ENCODE measurements at regions not wholly inside any gene's neighbourhood (a gene's known extent, or its start where the extent isn't known, plus 50 kb on each side); places are given as distances from the start of the nearest gene placed in this dataset.

- Histone ChIP-seq H2BK5ac (ENCODE audit: insufficient read length, low read length) (no peak overlapping the region), H3K4me2 (ENCODE audit: insufficient read depth, insufficient read length, low read length) (no peak overlapping the region), H3K27ac (ENCODE audit: insufficient read length, low read depth, low read length) (no peak overlapping the region), H2AFZ (ENCODE audit: low read length) (no peak overlapping the region), H3K9me3 (ENCODE audit: control insufficient read depth, low read depth, low read length) (no peaks in the 10 kb centered on the region), H3K27me3 (ENCODE audit: insufficient read depth, low read length) (no peaks in the 10 kb centered on the region), H3K4me1 (ENCODE audit: insufficient read depth, low read length) (no peaks in the 10 kb centered on the region), H2BK12ac (ENCODE audit: insufficient read length, low read depth, low read length) (no peak overlapping the region), H4K20me1 (ENCODE audit: control insufficient read depth, insufficient read depth, insufficient read length) (no peaks in the 10 kb centered on the region), H3K23me2 (ENCODE audit: insufficient read length, low read depth, low read length, poor library complexity, severe bottlenecking) (no peaks in the 10 kb centered on the region), H3K79me2 (ENCODE audit: insufficient read depth, low read length) (no peaks in the 10 kb centered on the region), H4K91ac (ENCODE audit: insufficient read length, low read depth, low read length) (no peak overlapping the region), H2BK120ac (ENCODE audit: low read depth, low read length, poor library complexity, severe bottlenecking) (no peak overlapping the region), H2BK15ac (ENCODE audit: low read depth, low read length) (no peak overlapping the region), H3K23ac (ENCODE audit: insufficient read length, low read depth, low read length) (no peak overlapping the region), H4K8ac (replicated peaks; ENCODE audit: insufficient read length, low read depth, low read length) (no peak overlapping the region), H3K4ac (ENCODE audit: low read depth, low read length) (no peak overlapping the region), H3K9ac (ENCODE audit: extremely low read depth, insufficient read length, low read length) (no peak overlapping the region), H2AK5ac (ENCODE audit: insufficient read length, low read length) (no peak overlapping the region), H2BK20ac (ENCODE audit: low read depth, low read length, poor library complexity, severe bottlenecking) (no peak overlapping the region), H3K18ac (ENCODE audit: insufficient read length, low read depth, low read length) (no peak overlapping the region), H4K5ac (ENCODE audit: insufficient read length, low read depth, low read length) (no peak overlapping the region), H3K79me1 (ENCODE audit: insufficient read depth, low read depth, low read length, poor library complexity, severe bottlenecking) (no peaks in the 10 kb centered on the region), H3K14ac (ENCODE audit: insufficient read depth, low read length) (no peak overlapping the region), H3T11ph (ENCODE audit: low read length) (no peak overlapping the region), H3K56ac (ENCODE audit: insufficient read length, low read depth, low read length) (no peak overlapping the region)
- no peak overlapping the region for H3K4me3 Mint-ChIP-seq
- H3K4me1 Mint-ChIP-seq, result peaks cover 10 to 16% of the 10 kb centered on the region in 2 experiments
- no CpG with 5 or more reads among the region's 4 CpGs for WGBS (ENCODE audit: extremely low coverage, insufficient read length, low lambda C conversion rate)
- no peak for TF ChIP-seq CTCF (conservative IDR thresholded peaks at IDR 0.05)
- no peaks in the 10 kb centered on the region for H3K9me3 Mint-ChIP-seq
- H3K36me3 Mint-ChIP-seq (ENCODE audit: insufficient read depth in 1 of 3, low read depth in 3 of 3), result no peaks in the 10 kb centered on the region
- no peak for DNase-seq
- H3K27me3 Mint-ChIP-seq (ENCODE audit: low read depth), result no peaks in the 10 kb centered on the region
- H3K27ac Mint-ChIP-seq, result no peak overlapping the region
Measured at GRCh38 chr4:117626664-117627063, 407.6 kb upstream of the NDST3 start.

Measured in H9 (cell line).